Ovary (tissue), 3 donors: ENCODE measurements at regions not wholly inside any gene's neighbourhood (a gene's known extent, or its start where the extent isn't known, plus 50 kb on each side); places are given as distances from the start of the nearest gene placed in this dataset.

Source experiments
- EP300 ChIP-seq: sonication (generic); formaldehyde crosslinking; IDR thresholded peaks from one replicate; pipeline ENCODE4 v1.6.1; 2017; ENCODE audit warnings: antibody characterized with exemption
- POLR2A ChIP-seq: fragments of 450-650 bp; IDR thresholded peaks from one replicate; pipeline ENCODE4 v1.6.1; 2017; ENCODE audit warnings: antibody characterized with exemption, mild to moderate bottlenecking, moderate library complexity
- TF ChIP-seq, protein P1 (sequence below), 3 donors: fragments of 450-650 bp in 2 of 3; fragments of 200-600 bp in 1 of 3; IDR thresholded peaks; one replicate each; pipeline versions ENCODE4 v1.5.1 to v1.8.0; 2016 to 2022; ENCODE audit warnings: antibody characterized with exemption in 3 of 3, mild to moderate bottlenecking in 1 of 3
- donor health status: DM: no; HTN: no; CAD: no.

DNA sequence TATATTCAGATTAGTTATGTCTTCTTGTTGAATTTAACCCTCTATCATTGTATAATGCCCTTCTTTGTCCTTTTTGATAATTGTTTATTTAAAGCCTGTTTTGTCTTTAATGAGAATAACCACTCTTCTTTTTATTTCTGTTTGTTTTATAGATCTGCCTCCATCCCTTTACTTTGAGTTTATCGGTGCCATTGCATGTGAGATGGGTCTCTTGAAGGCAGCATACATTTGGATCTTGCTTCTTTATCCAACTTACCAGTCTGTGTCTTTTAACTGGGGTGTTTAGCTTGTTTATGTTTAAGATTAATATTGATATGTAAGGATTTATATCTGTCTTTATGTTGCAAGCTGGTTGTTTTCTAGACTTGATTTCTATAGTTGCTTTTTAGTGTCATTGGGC lies 115.8 kb downstream of the RTL3 start:
- TF ChIP-seq EP300: no peak
- TF ChIP-seq, protein P1, sequence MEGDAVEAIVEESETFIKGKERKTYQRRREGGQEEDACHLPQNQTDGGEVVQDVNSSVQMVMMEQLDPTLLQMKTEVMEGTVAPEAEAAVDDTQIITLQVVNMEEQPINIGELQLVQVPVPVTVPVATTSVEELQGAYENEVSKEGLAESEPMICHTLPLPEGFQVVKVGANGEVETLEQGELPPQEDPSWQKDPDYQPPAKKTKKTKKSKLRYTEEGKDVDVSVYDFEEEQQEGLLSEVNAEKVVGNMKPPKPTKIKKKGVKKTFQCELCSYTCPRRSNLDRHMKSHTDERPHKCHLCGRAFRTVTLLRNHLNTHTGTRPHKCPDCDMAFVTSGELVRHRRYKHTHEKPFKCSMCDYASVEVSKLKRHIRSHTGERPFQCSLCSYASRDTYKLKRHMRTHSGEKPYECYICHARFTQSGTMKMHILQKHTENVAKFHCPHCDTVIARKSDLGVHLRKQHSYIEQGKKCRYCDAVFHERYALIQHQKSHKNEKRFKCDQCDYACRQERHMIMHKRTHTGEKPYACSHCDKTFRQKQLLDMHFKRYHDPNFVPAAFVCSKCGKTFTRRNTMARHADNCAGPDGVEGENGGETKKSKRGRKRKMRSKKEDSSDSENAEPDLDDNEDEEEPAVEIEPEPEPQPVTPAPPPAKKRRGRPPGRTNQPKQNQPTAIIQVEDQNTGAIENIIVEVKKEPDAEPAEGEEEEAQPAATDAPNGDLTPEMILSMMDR (IDR thresholded peaks at IDR 0.05): no peak
- no peak for TF ChIP-seq POLR2A
